ENCODE measurements at regions not wholly inside any gene's neighbourhood (a gene's known extent, or its start where the extent isn't known, plus 50 kb on each side); places are given as distances from the start of the nearest gene placed in this dataset.

DNA sequence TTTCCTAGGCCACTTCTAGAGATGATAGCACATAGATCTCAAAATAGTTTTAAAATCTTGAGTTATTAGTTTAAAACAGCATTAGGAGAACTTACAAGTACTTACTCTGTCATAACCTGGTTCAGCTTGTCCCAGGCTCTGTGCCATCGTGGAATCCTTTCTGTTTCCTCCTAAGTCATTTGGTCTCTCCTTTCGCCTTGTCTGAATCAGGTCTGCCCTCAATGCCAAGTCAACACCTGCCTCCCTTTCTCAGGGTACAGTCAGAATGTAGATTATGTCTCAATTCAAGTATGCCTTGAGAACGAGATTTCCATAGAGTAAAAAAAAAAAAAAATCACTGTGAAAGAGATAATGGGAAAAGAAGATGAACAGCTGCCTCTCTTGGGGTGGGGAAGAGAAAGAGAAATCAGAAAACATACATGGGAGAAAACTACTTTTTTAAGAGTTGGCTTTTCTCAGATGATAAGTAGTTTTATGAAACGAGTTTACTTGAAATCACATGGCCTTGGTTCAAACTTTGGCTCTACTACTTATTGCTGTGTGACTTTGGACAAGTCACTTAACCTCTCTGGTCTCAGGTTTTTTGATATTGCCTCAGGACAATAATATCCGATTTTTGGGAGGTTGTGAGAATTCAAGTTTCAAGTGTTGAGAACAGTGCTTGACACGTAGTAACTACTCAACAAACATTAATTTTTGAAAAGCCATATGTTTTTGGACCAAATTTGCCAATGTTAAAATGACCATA is 219.8 kb downstream of the SQOR start:
- no peak overlapping the region for H3K27ac ChIP-seq (ENCODE audit: low read length)
- H3K4me1 ChIP-seq (ENCODE audit: control insufficient read depth in 1 of 2, insufficient read depth in 2 of 2, low read length in 2 of 2) = no peaks in the 10 kb centered on the region
- H3K9me3 ChIP-seq (ENCODE audit: control insufficient read depth in 1 of 2, low read length in 2 of 2) = no peaks in the 10 kb centered on the region
- H3K36me3 ChIP-seq (ENCODE audit: control insufficient read depth in 1 of 2, insufficient read depth in 2 of 2, low read length in 2 of 2) = no peaks in the 10 kb centered on the region
- no peak overlapping the region for H3K4me3 ChIP-seq (ENCODE audit: low read depth in 1 of 2, low read length in 2 of 2)
- H3K27me3 ChIP-seq (ENCODE audit: low read depth, low read length) = no peaks in the 10 kb centered on the region

DNA sequence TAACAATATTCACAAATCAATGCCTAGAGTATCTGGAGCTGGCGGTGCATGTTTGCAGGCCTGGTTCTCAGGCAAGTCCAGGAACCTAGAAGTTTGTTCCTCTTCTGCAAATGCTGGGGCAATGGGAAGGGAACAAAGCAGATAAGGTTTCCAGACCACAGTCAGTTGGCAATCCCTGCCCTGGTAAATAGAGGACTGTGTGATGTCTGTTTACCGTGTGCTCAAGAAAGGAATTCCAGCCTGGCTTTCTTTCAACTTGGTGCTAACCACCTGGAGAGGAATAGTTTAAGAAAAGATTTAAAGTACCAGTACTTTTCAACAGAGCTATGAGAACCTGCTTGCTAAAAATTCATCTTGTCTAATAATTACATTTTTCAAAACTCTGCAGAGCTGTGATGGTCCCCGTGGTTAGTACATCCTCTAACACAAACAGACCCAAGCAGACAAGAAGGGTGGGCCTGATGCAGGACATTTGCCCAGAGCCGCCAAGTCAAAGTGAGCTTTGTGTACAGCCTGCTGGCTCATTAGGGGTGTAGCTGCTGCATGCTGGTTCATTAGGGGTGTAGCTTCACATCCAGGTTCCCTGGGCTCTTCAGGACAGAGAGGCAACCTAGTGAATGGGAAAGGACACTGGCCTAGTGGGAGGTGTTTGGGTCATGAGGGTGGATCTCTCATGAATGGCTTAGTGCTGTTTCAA is 220.5 kb downstream of the SQOR start:
- Histone ChIP-seq H3K36me3 (ENCODE audit: control insufficient read depth in 1 of 2, insufficient read depth in 2 of 2, low read length in 2 of 2) (no peaks in the 10 kb centered on the region), H3K27me3 (ENCODE audit: low read depth, low read length) (no peaks in the 10 kb centered on the region), H3K9me3 (ENCODE audit: control insufficient read depth in 1 of 2, low read length in 2 of 2) (no peaks in the 10 kb centered on the region), H3K4me3 (ENCODE audit: low read depth in 1 of 2, low read length in 2 of 2) (no peak overlapping the region), H3K27ac (ENCODE audit: low read length) (no peak overlapping the region), H3K4me1 (ENCODE audit: control insufficient read depth in 1 of 2, insufficient read depth in 2 of 2, low read length in 2 of 2) (no peaks in the 10 kb centered on the region)

DNA sequence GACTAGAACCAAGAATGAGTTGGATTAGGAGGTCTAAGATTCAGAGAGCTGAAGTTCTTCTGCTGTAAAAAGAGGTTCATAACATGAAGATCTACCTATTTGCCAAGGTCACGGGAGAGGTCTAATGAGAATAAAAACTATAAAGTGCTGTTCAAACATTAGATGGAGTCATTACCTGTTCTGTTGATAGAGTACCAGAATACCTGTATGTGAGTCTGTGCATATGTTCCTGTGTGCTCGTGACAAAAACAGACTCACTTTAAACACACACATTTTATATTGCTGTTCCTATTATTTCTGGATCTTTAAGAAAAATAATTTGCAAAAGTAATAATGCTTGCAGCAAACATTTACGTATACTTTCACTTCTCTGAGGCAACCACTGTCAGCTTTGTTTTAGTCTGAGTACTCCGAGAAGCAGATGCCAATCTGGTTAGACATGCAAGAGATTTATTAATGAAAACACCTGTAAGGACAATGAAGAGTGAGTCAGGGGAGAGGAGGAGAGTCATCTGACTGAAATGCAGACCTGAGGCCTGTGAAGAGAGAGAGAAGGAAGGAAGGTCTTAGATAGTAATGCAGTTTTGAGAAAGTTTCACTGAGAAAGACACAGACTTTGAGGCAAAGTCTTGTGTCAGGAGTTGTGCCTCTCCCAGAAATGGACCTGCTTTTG is 221.2 kb downstream of the SQOR start:
- no peaks in the 10 kb centered on the region for H3K36me3 ChIP-seq (ENCODE audit: control insufficient read depth in 1 of 2, insufficient read depth in 2 of 2, low read length in 2 of 2)
- no peaks in the 10 kb centered on the region for H3K9me3 ChIP-seq (ENCODE audit: control insufficient read depth in 1 of 2, low read length in 2 of 2)
- H3K27me3 ChIP-seq (ENCODE audit: low read depth, low read length) = no peaks in the 10 kb centered on the region
- no peak overlapping the region for H3K27ac ChIP-seq (ENCODE audit: low read length)
- H3K4me3 ChIP-seq (ENCODE audit: low read depth in 1 of 2, low read length in 2 of 2) = no peak overlapping the region
- no peaks in the 10 kb centered on the region for H3K4me1 ChIP-seq (ENCODE audit: control insufficient read depth in 1 of 2, insufficient read depth in 2 of 2, low read length in 2 of 2)

DNA sequence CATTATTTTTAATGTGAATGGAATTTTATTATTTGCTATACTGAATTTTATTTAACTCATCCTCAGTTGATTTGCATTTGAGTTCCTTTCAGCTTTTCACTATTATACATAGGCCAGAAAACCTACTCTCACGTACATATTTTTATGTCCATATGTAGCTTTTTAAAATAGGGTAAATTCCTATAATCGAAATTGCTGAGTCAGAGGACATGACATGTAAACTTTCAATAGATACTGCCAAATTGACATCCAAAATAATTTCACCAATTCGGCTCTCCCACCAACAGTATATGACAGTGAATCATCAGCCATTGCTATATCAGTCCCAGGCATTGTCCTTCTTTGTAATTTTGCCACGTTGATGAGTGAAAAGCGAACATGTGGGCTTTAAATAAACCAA is 222.5 kb downstream of the SQOR start:
- no peaks in the 10 kb centered on the region for H3K4me1 ChIP-seq (ENCODE audit: control insufficient read depth in 1 of 2, insufficient read depth in 2 of 2, low read length in 2 of 2)

DNA sequence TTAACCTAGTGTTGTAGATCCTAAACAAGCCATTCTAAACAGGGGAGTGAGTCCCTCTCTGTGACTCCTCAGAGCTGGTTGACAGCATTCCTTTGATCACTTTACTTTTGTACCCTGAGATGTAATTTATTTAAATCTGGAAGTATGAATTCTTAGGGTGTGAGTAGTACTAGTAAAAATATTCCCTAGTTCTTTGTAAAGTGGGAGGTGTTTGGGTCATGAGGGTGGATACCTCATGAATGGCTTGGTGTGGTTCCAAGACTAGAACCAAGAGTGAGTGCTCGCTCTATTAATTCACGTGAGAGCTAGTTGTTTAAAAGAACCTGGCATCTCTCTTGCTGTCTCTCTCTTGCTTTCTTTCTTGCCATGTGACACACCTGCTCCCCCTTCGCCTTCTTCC is 223.7 kb downstream of the SQOR start:
- Histone ChIP-seq H3K4me1 (ENCODE audit: control insufficient read depth in 1 of 2, insufficient read depth in 2 of 2, low read length in 2 of 2) (no peaks in the 10 kb centered on the region), H3K27me3 (ENCODE audit: low read depth, low read length) (no peaks in the 10 kb centered on the region), H3K9me3 (ENCODE audit: control insufficient read depth in 1 of 2, low read length in 2 of 2) (no peaks in the 10 kb centered on the region), H3K36me3 (ENCODE audit: control insufficient read depth in 1 of 2, insufficient read depth in 2 of 2, low read length in 2 of 2) (no peaks in the 10 kb centered on the region), H3K27ac (ENCODE audit: low read length) (no peak overlapping the region), H3K4me3 (ENCODE audit: low read depth in 1 of 2, low read length in 2 of 2) (no peak overlapping the region)

More for the DNA sequence above, 222.5 kb downstream of the SQOR start:
- H3K9me3 ChIP-seq (ENCODE audit: control insufficient read depth in 1 of 2, low read length in 2 of 2) = no peaks in the 10 kb centered on the region
- no peaks in the 10 kb centered on the region for H3K27me3 ChIP-seq (ENCODE audit: low read depth, low read length)
- no peak overlapping the region for H3K27ac ChIP-seq (ENCODE audit: low read length)
- no peaks in the 10 kb centered on the region for H3K36me3 ChIP-seq (ENCODE audit: control insufficient read depth in 1 of 2, insufficient read depth in 2 of 2, low read length in 2 of 2)
- no peak overlapping the region for H3K4me3 ChIP-seq (ENCODE audit: low read depth in 1 of 2, low read length in 2 of 2)

DNA sequence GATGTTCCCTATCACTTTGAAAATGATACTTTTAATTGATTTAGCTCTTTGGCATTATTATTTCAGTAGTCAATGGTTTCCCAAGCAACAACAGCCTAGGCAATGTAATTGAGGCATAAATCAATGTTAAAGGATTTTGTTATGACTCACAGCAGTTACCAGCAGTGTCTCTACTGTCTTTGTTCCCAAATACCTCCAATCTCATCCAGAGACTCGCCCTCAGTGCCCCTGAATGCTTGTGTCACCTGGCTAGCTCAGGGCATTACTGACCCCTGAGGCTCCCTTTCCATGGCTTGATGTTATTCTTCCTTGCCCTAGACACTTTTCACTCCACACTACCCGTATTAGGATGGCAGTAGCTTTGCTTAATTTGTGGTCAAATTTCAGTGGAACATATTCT is 227.2 kb downstream of the SQOR start:
- H3K4me3 ChIP-seq (ENCODE audit: low read depth in 1 of 2, low read length in 2 of 2) = no peak overlapping the region
- no peaks in the 10 kb centered on the region for H3K36me3 ChIP-seq (ENCODE audit: control insufficient read depth in 1 of 2, insufficient read depth in 2 of 2, low read length in 2 of 2)
- no peaks in the 10 kb centered on the region for H3K4me1 ChIP-seq (ENCODE audit: control insufficient read depth in 1 of 2, insufficient read depth in 2 of 2, low read length in 2 of 2)
- no peaks in the 10 kb centered on the region for H3K9me3 ChIP-seq (ENCODE audit: control insufficient read depth in 1 of 2, low read length in 2 of 2)
- no peaks in the 10 kb centered on the region for H3K27me3 ChIP-seq (ENCODE audit: low read depth, low read length)
- H3K27ac ChIP-seq (ENCODE audit: low read length) = no peak overlapping the region

DNA sequence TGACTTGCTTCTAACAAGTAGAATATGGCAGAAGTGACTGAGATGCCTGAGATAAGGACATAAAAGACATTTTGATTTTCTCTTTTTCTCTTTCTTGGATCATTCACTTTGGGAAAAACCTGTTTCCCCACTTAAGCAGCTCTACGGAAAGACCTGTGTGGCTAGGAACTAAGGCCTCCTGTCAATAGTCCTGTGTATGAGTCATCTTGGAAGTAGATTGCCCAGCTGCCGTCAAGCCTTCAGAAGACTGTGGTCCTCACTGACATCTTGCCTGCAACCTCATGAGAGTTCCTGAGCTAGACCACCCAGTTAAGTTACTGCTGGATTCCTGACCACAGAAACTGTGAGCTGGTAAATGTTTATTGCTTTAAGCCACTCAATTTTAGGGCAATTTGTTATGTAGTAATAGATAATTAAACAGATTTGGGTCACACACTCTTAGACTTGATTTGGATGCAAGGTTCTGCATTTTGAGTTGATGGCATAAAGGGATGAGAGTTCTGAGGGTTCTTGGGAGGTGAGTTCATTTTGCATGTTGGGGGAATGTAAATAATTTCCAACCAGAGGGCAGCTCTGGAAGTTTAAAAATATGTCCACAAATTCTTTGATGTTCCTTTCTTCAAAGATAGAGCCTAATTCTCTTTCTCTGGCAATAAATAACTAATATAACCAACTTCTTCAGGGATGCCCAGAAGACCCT is 229.2 kb downstream of the SQOR start:
- H3K27me3 ChIP-seq (ENCODE audit: low read depth, low read length) = no peaks in the 10 kb centered on the region
- H3K4me1 ChIP-seq (ENCODE audit: control insufficient read depth in 1 of 2, insufficient read depth in 2 of 2, low read length in 2 of 2) = no peaks in the 10 kb centered on the region
- H3K27ac ChIP-seq (ENCODE audit: low read length) = no peak overlapping the region
- no peaks in the 10 kb centered on the region for H3K9me3 ChIP-seq (ENCODE audit: control insufficient read depth in 1 of 2, low read length in 2 of 2)
- no peaks in the 10 kb centered on the region for H3K36me3 ChIP-seq (ENCODE audit: control insufficient read depth in 1 of 2, insufficient read depth in 2 of 2, low read length in 2 of 2)
- no peak overlapping the region for H3K4me3 ChIP-seq (ENCODE audit: low read depth in 1 of 2, low read length in 2 of 2)

DNA sequence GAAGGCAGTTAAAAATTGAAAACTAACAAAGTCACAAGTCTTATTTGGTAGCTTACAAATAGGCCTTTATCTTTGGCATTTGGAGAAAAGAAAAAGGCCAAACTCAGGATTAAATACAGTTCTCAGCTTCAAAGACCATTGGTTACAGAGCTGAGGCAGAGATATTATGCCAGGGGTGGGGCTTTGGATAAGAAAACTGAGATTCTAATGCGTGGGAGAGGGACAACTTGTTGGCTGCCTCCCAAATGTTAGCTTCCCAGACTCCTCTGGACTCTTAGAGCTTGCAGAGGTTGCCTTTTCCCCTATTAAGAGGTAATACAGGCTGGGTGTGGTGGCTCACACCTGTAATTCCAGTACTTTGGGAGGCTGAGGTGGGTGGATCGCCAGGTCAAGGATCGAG is 231.8 kb downstream of the SQOR start:
- no peaks in the 10 kb centered on the region for H3K27me3 ChIP-seq (ENCODE audit: low read depth, low read length)
- no peaks in the 10 kb centered on the region for H3K36me3 ChIP-seq (ENCODE audit: control insufficient read depth in 1 of 2, insufficient read depth in 2 of 2, low read length in 2 of 2)
- peaks cover 0 to 4% of the 10 kb centered on the region in 2 donors for H3K9me3 ChIP-seq (ENCODE audit: control insufficient read depth in 1 of 2, low read length in 2 of 2)
- no peaks in the 10 kb centered on the region for H3K4me1 ChIP-seq (ENCODE audit: control insufficient read depth in 1 of 2, insufficient read depth in 2 of 2, low read length in 2 of 2)
- H3K4me3 ChIP-seq (ENCODE audit: low read depth in 1 of 2, low read length in 2 of 2) = no peak overlapping the region
- no peak overlapping the region for H3K27ac ChIP-seq (ENCODE audit: low read length)

DNA sequence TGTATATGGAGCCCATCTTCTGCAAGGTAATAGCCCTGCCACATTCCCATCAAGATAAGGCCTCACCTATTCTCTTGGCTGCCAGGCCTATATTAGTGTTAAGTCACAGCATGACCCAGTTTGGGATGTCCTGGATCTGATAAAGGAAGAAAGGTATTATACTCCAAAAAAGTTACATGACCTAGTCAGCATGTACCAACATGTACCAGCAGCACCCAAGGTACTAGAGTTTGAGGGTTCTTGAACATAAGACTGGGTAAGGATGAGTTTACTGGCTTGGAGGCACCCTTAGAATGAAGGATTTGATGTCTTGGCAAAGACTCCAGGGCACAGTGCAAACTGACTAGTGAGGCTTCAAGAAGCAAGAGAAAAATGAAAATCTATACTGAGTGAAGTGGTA is 232.5 kb downstream of the SQOR start:
- H3K4me3 ChIP-seq (ENCODE audit: low read depth in 1 of 2, low read length in 2 of 2) = no peak overlapping the region
- H3K27ac ChIP-seq (ENCODE audit: low read length) = no peak overlapping the region
- no peaks in the 10 kb centered on the region for H3K4me1 ChIP-seq (ENCODE audit: control insufficient read depth in 1 of 2, insufficient read depth in 2 of 2, low read length in 2 of 2)
- no peaks in the 10 kb centered on the region for H3K27me3 ChIP-seq (ENCODE audit: low read depth, low read length)
- H3K9me3 ChIP-seq (ENCODE audit: control insufficient read depth in 1 of 2, low read length in 2 of 2) = peaks cover 0 to 4% of the 10 kb centered on the region in 2 donors
- no peaks in the 10 kb centered on the region for H3K36me3 ChIP-seq (ENCODE audit: control insufficient read depth in 1 of 2, insufficient read depth in 2 of 2, low read length in 2 of 2)

DNA sequence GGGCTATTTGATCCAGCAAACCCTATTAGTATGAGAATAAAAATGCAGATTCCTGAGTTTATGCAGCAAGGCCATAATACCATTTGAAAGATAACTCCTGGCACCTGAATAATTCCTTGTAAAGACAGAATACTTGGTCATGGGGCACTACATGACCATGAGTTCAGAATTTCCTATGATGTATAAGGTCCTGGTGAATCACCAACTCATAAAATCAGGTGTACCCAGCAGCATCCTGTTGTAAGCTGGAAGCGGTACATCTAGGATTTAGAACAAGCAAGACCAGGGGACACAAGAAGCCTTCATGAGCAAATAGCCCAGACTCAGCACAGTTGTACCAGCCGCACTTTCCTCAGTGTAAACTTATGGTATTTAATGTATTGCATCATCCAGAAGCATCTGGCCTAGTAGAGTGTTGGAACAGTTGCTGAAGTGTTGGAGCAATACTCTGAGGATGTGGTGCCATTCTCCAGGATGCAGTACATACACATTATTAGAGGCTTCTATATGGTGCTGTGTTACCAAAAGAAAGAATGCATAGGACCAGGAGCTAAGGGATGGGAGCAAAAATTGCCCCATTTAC is 233.4 kb downstream of the SQOR start:
- no peaks in the 10 kb centered on the region for H3K27me3 ChIP-seq (ENCODE audit: low read depth, low read length)
- H3K4me3 ChIP-seq (ENCODE audit: low read depth in 1 of 2, low read length in 2 of 2) = no peak overlapping the region
- H3K9me3 ChIP-seq (ENCODE audit: control insufficient read depth in 1 of 2, low read length in 2 of 2) = peaks cover 0 to 11% of the 10 kb centered on the region in 2 donors
- H3K36me3 ChIP-seq (ENCODE audit: control insufficient read depth in 1 of 2, insufficient read depth in 2 of 2, low read length in 2 of 2) = no peaks in the 10 kb centered on the region
- no peaks in the 10 kb centered on the region for H3K4me1 ChIP-seq (ENCODE audit: control insufficient read depth in 1 of 2, insufficient read depth in 2 of 2, low read length in 2 of 2)
- H3K27ac ChIP-seq (ENCODE audit: low read length) = no peak overlapping the region

All from muscle layer of duodenum (tissue), 2 donors.